ENCODE measurements at regions not wholly inside any gene's neighbourhood (a gene's known extent, or its start where the extent isn't known, plus 50 kb on each side); places are given as distances from the start of the nearest gene placed in this dataset.

GRCh38 chr12:24416423-24417109, 467.1 kb upstream of the SOX5 start:
- Histone ChIP-seq H3K27ac (ENCODE audit: low read length) (no peak overlapping the region), H3K9ac (ENCODE audit: low read length) (no peak overlapping the region), H3F3A (ENCODE audit: insufficient read depth, low read length, poor library complexity, severe bottlenecking) (no peaks in the 10 kb centered on the region), H3K4me2 (ENCODE audit: low read length) (no peak overlapping the region), H3K9me2 (ENCODE audit: insufficient read depth, low read length) (no peaks in the 10 kb centered on the region), H3K79me2 (replicated peaks; ENCODE audit: insufficient read depth, low read length) (no peaks in the 10 kb centered on the region), H3K36me3 (ENCODE audit: insufficient read depth, low read length) (no peaks in the 10 kb centered on the region), H2AFZ (ENCODE audit: low read depth, low read length) (no peak overlapping the region), H3K4me3 (ENCODE audit: low read length) (no peak overlapping the region), H3K9me3 (ENCODE audit: low read length) (no peaks in the 10 kb centered on the region), H4K20me1 (ENCODE audit: insufficient read depth) (no peaks in the 10 kb centered on the region), H3K27me3 (ENCODE audit: insufficient read depth, low read depth, low read length) (no peaks in the 10 kb centered on the region)
- no peak for TF ChIP-seq SMC3 (conservative IDR thresholded peaks at IDR 0.05; ENCODE audit: poor library complexity)
- no peak for TF ChIP-seq REST (IDR thresholded peaks at IDR 0.05; ENCODE audit: borderline replicate concordance)
- no peak for TF ChIP-seq POLR2AphosphoS5 (IDR thresholded peaks at IDR 0.05)
- no peak for TF ChIP-seq EZH2 (IDR thresholded peaks at IDR 0.05; ENCODE audit: borderline replicate concordance, insufficient read depth, low read length, poor library complexity, severe bottlenecking)
- no peak for TF ChIP-seq TAF1 (IDR thresholded peaks at IDR 0.05; ENCODE audit: low read depth)
- TF ChIP-seq RAD21 (conservative IDR thresholded peaks at IDR 0.05) = no peak
- TF ChIP-seq CTCF (IDR thresholded peaks at IDR 0.05; ENCODE audit: poor library complexity, severe bottlenecking) = no peak
- no peak for TF ChIP-seq MXI1 (conservative IDR thresholded peaks at IDR 0.05; ENCODE audit: poor library complexity, severe bottlenecking)
- no peak for TF ChIP-seq EP300 (conservative IDR thresholded peaks at IDR 0.05; ENCODE audit: poor library complexity, severe bottlenecking)

- Histone ChIP-seq H3K27ac (ENCODE audit: low read length) (no peak overlapping the region), H3K4me2 (ENCODE audit: low read length) (no peak overlapping the region), H3K36me3 (ENCODE audit: insufficient read depth, low read length) (no peaks in the 10 kb centered on the region), H2AFZ (ENCODE audit: low read depth, low read length) (no peak overlapping the region), H3K27me3 (ENCODE audit: insufficient read depth, low read depth, low read length) (no peaks in the 10 kb centered on the region), H3K9me2 (ENCODE audit: insufficient read depth, low read length) (no peaks in the 10 kb centered on the region), H3K4me3 (ENCODE audit: low read length) (no peak overlapping the region), H3K9ac (ENCODE audit: low read length) (no peak overlapping the region), H3K9me3 (ENCODE audit: low read length) (no peaks in the 10 kb centered on the region), H4K20me1 (ENCODE audit: insufficient read depth) (no peaks in the 10 kb centered on the region), H3F3A (ENCODE audit: insufficient read depth, low read length, poor library complexity, severe bottlenecking) (no peaks in the 10 kb centered on the region), H3K79me2 (replicated peaks; ENCODE audit: insufficient read depth, low read length) (no peaks in the 10 kb centered on the region)
- no peak for TF ChIP-seq SMC3 (conservative IDR thresholded peaks at IDR 0.05; ENCODE audit: poor library complexity)
- no peak for TF ChIP-seq CTCF (IDR thresholded peaks at IDR 0.05; ENCODE audit: poor library complexity, severe bottlenecking)
- no peak for TF ChIP-seq MXI1 (conservative IDR thresholded peaks at IDR 0.05; ENCODE audit: poor library complexity, severe bottlenecking)
- TF ChIP-seq REST (IDR thresholded peaks at IDR 0.05; ENCODE audit: borderline replicate concordance) = no peak
- no peak for TF ChIP-seq EZH2 (IDR thresholded peaks at IDR 0.05; ENCODE audit: borderline replicate concordance, insufficient read depth, low read length, poor library complexity, severe bottlenecking)
- TF ChIP-seq RAD21 (conservative IDR thresholded peaks at IDR 0.05) = no peak
- TF ChIP-seq EP300 (conservative IDR thresholded peaks at IDR 0.05; ENCODE audit: poor library complexity, severe bottlenecking) = no peak
- no peak for TF ChIP-seq POLR2AphosphoS5 (IDR thresholded peaks at IDR 0.05)
Observed at GRCh38 chr12:24415934-24416333, 466.5 kb upstream of the SOX5 start.
